ENCODE measurements at regions not wholly inside any gene's neighbourhood (a gene's known extent, or its start where the extent isn't known, plus 50 kb on each side); places are given as distances from the start of the nearest gene placed in this dataset.
"Not testable (repeated sequence)": the region's sequence is repeated elsewhere in the genome, so short reads cannot be mapped to it uniquely, and the experiment has no call there.

GRCh38 chr1:120621278-120621677 lies 102.5 kb upstream of the NBPF26 start:
- DNase-seq, H3K27ac Mint-ChIP-seq, H3K9me3 Mint-ChIP-seq, H3K4me3 Mint-ChIP-seq, ATAC-seq, H3K27me3 Mint-ChIP-seq, H3K4me1 Mint-ChIP-seq: not testable (repeated sequence)

- H3K4me3 Mint-ChIP-seq, H3K9me3 Mint-ChIP-seq, ATAC-seq, H3K27me3 Mint-ChIP-seq, DNase-seq, H3K4me1 Mint-ChIP-seq, H3K27ac Mint-ChIP-seq: not testable (repeated sequence)
These were observed 100.2 kb upstream of the NBPF26 start for GRCh38 chr1:120623539-120623938.

- DNase-seq, ATAC-seq, H3K9me3 Mint-ChIP-seq, H3K4me1 Mint-ChIP-seq, H3K27me3 Mint-ChIP-seq: not testable (repeated sequence)
- peak overlapping the region in 1 of 2 donors; percentile 68 for H3K27ac Mint-ChIP-seq
- peak overlapping the region in 1 of 2 donors; percentile 14 for H3K4me3 Mint-ChIP-seq
These were observed 99.1 kb upstream of the NBPF26 start for GRCh38 chr1:120624565-120625064.

DNA sequence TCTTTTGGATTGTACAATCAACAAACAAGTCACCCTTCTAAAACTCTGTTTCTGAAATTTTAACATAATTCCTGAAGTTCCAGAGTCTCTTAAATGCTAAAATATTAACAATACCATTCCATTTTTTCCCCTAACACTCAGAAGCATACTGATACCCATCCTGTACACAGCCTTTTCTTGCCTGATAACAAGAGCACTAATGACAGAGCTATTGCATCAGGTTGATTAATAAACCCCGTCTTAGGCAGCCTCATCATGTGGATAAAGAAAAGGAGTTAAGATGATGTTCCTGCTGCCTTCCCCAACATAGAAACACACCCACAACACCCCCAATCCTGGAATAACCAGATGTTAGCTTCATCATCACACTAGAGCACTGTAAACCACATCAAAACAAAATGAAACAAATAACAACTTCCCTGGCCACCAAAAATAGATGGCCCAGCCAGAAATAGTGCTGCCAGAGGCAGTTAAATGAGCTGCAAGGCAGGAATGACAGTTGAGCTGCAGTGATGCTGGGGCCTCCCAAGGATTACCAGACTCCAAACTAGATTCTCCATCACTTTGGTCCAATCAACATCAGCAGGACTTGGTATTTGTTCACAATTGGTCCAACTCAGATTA lies 93.8 kb upstream of the NBPF26 start:
- ATAC-seq, H3K9me3 Mint-ChIP-seq, H3K27ac Mint-ChIP-seq, H3K4me1 Mint-ChIP-seq, H3K4me3 Mint-ChIP-seq, H3K27me3 Mint-ChIP-seq, DNase-seq: not testable (repeated sequence)

DNA sequence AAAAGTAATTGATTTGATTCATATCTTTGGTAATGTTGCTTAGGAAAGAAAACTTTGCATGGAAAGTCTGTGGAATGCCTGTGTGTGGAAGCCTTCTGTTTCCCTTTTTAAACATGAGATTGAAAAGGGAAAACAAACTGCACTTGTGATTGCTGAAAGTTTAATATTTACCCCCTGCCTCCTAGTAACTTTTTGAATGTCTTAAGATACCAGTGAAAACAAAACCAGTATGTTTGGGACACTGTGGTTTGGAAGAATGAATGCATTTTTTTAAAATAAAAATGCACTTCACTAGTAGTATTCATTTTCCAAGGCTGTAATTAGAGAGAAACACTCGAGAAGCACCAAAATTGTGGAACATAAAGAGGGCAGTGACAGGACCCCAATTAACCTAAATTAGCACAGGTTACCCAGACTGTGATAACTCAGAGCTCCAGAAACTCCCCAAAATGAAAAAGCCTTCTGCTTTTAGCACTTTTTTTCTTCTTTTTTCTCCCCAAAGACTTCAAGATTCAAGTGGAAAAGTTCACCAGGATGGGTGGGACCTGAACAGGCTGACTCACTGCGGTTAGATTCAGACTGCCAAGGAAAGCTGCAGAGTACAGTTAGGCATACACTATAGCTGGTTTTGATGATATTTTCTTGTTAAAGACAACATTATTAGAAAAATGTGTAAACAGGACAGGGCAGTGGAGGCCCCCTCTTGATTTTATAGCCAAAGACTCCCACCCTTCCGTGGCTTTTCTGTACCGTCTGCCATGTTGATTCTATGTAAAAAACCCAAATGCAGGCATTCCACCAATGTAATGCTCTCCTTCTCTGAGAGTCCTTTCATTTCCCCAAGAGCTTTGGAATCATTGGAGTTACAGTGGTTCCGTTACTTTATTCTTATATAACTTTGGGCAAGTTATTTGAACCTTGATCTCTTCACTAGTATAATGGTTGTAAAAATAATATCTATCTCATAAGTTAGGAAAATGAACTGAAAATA lies 88.6 kb upstream of the NBPF26 start:
- not testable (repeated sequence) for ATAC-seq, H3K4me1 Mint-ChIP-seq, H3K27ac Mint-ChIP-seq, H3K9me3 Mint-ChIP-seq, H3K4me3 Mint-ChIP-seq, H3K27me3 Mint-ChIP-seq, DNase-seq

DNA sequence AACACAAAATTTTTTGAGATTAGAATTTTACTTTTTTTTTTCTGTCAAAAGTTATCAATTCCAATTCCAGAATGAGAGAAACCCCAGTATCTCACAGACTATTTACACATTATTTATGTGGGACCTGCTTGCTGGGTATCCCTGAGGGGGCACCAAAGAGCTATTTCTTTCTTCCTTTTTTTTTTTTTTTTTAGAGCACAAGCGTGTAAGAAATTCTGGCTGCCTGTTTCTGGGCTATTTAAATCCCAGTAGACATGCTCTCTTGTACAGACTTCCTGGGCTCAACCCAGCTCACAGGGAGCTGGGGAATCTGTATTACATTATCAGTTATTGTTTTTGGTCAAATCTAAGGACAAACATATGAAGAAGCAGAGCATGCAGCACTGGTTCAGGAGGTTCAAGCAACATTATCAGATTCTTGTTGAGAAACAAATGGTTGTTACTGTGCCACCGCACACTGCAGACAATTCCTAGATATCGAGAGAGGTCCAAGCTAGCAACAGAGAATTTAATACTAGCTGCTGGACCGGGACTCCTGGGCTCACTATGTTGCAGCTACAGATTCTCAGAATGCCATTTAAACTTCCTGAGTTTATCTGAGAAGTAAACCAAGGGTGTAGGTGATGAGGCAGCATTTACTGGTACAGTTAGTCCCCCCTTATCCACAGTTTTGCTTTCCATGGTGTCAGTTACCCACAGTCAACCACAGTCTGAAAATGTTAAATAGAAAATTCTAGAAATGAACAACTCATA lies 83.3 kb upstream of the NBPF26 start:
- H3K4me1 Mint-ChIP-seq, H3K27me3 Mint-ChIP-seq, H3K27ac Mint-ChIP-seq, H3K9me3 Mint-ChIP-seq, DNase-seq, H3K4me3 Mint-ChIP-seq: not testable (repeated sequence)
- ATAC-seq, result peak; percentile 91

- peak; percentile 99 for ATAC-seq
- H3K4me1 Mint-ChIP-seq, H3K9me3 Mint-ChIP-seq, H3K27me3 Mint-ChIP-seq, DNase-seq, H3K4me3 Mint-ChIP-seq, H3K27ac Mint-ChIP-seq: not testable (repeated sequence)
These were observed 82.8 kb upstream of the NBPF26 start for GRCh38 chr1:120641014-120641302.

DNA sequence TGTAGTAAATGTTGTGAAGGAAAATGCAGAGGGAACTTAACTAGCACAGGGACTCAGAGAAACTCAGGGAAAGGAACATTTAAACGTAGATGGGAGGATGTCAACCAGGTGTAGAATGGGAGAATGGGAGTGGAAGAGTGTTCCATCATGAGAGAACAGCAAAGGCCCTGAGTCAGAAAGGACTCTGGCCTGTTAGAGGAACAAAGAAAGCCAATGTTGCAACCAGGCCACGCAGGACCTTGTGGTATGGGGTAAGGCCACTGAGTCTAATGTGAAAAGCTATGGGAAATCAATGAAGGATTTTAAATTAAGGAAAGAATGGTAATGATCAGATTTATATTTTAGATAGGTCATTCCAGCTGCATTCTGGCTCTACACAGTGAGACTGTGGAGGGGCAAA lies 76.6 kb upstream of the NBPF26 start:
- H3K27ac Mint-ChIP-seq, H3K27me3 Mint-ChIP-seq, H3K9me3 Mint-ChIP-seq, DNase-seq, H3K4me1 Mint-ChIP-seq, ATAC-seq, H3K4me3 Mint-ChIP-seq: not testable (repeated sequence)

DNA sequence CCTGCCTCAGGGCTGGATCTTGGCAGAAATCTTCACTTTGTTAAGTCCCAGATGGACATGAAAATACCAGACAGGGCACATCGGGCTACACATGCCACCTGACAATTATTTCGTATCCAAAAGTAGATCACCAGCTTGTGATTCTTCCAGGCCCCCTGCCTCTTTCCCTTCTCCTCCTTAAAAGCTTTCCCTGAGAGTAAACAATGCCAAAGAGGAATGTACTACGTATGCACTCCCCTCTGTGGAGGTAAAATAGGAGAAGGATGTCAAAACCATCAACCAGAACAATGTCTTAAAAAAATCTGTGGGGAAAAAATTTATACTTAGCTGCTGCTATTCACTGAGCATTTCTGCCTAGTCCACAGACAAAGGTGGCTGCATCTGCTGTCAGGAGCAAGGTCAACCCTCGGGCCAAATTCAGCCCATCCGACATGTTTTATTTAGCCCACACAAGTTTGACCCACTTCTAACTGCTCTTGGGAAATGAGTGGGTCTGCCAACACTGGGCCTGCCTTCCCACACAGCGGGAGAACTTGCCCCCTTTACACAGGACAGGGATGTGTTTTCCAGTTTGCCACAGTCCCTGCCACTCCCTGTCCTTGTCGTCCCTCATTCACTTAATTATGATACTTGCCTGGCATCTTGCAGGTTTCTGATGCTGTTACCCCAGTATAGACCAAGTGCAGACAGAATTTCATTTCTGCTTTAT lies 74.7 kb upstream of the NBPF26 start:
- not testable (repeated sequence) for DNase-seq, H3K27me3 Mint-ChIP-seq, ATAC-seq, H3K4me1 Mint-ChIP-seq, H3K27ac Mint-ChIP-seq, H3K4me3 Mint-ChIP-seq, H3K9me3 Mint-ChIP-seq

GRCh38 chr1:120649730-120650129 lies 74.0 kb upstream of the NBPF26 start:
- H3K4me1 Mint-ChIP-seq, H3K4me3 Mint-ChIP-seq, ATAC-seq, H3K27ac Mint-ChIP-seq, H3K27me3 Mint-ChIP-seq, DNase-seq, H3K9me3 Mint-ChIP-seq: not testable (repeated sequence)

DNA sequence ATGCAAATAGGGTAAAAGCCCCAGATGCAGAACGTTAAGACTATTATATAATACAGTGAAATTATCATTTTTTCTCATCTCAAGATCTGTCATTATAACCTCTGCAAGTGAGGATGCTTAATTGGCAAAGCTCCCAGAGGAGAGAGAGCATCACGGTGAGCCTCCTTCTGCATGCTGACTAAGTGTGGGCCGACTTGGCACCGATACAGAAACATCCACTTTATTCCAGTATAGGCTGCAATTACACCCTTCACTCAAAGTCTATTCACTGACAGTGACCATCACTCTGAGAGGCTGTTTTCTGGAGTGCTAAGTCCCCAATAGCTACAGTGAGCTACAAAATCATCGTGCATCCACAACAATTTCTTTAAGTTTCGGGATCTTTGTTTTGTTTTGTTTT lies 69.6 kb upstream of the NBPF26 start:
- H3K27ac Mint-ChIP-seq, ATAC-seq, H3K9me3 Mint-ChIP-seq, H3K27me3 Mint-ChIP-seq, DNase-seq, H3K4me3 Mint-ChIP-seq, H3K4me1 Mint-ChIP-seq: not testable (repeated sequence)

DNA sequence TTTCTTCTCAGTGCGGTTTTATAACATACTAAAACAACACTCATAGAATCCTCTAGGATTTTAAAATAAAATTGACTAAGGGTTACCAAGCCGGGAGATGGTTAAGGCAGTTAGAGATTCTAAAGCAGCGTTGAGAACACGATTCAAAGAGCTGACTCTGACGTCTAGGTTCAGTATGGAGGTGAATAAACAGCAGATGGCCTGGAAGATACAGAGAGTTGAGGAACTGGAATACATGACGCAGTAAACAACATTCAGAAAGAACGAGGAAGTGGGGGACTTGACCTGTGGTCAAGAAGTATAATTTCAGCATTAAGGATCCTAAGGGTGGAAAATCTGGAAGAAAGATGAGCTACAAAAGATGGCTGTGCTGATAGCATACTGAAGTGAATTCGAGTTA lies 68.4 kb upstream of the NBPF26 start:
- H3K9me3 Mint-ChIP-seq, DNase-seq, ATAC-seq, H3K27me3 Mint-ChIP-seq, H3K4me3 Mint-ChIP-seq, H3K4me1 Mint-ChIP-seq, H3K27ac Mint-ChIP-seq: not testable (repeated sequence)

DNA sequence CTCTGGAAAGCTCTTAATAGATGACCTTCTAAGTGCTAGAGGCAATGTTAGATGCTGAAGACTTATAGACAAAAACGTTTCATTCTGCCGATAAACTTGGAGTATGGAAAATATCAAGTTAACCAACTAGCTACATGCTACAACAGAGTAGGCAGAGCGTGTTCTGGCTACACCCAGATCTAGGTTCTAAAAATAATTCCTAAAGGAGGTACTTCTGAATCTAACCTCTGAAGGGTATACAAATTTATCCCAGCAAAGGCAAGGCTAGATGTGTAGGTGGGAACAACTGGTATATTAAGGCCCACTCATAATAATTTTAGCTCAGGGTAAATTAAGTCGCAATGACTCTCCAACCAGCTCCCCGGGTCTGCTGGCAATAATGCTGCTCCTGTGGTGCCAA lies 67.6 kb upstream of the NBPF26 start:
- H3K27ac Mint-ChIP-seq, H3K27me3 Mint-ChIP-seq, H3K4me1 Mint-ChIP-seq, H3K9me3 Mint-ChIP-seq, DNase-seq, H3K4me3 Mint-ChIP-seq, ATAC-seq: not testable (repeated sequence)

DNA sequence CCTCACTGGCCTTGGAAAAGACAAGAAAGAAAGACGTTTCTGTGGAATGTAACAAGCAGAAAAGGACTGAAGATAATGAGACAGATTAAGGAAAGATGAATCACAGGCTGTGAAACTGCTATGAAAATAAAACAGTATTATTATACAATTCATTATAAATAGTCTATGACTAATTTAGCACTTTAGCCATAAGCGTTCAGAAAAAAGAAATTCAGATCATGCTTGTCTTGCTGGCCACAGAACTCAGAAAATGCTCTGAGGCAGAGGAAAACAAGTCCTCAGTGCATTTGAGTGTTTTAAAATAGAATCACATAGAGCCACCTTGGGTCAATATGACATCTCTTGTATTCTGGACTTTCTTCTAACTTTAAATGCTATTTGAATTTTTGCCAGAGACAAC lies 65.9 kb upstream of the NBPF26 start:
- not testable (repeated sequence) for ATAC-seq, H3K27ac Mint-ChIP-seq, DNase-seq, H3K4me1 Mint-ChIP-seq, H3K4me3 Mint-ChIP-seq, H3K9me3 Mint-ChIP-seq, H3K27me3 Mint-ChIP-seq

DNA sequence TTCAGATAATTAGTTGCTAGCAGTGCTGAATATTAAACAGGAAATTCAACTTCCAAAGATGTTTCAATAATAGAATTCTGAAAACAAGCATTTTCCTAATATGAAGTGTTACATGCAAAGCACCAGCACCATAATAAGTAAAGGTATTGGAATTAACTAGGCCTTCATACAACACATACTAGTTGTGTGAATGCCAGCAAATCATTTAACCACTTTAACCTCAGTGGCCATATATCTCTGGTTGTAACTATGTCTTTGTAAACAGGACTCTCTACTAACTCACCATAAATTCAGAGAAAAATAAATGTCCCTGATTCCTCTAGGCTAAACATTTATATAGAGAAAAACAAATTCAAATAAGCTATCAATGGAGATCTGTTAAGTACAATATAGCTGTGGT lies 65.1 kb upstream of the NBPF26 start:
- H3K4me1 Mint-ChIP-seq, H3K27me3 Mint-ChIP-seq, H3K27ac Mint-ChIP-seq: not testable (repeated sequence)

More for the DNA sequence above, 65.1 kb upstream of the NBPF26 start:
- not testable (repeated sequence) for H3K4me3 Mint-ChIP-seq, DNase-seq, H3K9me3 Mint-ChIP-seq, ATAC-seq

Measured in stimulated activated naive CD8-positive, alpha-beta T cell treated with anti-CD3 and anti-CD28 coated beads, Interleukin-15, amount 100 ng/mL, for 72 hours (primary cell).